ENCODE measurements at regions not wholly inside any gene's neighbourhood (a gene's known extent, or its start where the extent isn't known, plus 50 kb on each side); places are given as distances from the start of the nearest gene placed in this dataset.

DNA sequence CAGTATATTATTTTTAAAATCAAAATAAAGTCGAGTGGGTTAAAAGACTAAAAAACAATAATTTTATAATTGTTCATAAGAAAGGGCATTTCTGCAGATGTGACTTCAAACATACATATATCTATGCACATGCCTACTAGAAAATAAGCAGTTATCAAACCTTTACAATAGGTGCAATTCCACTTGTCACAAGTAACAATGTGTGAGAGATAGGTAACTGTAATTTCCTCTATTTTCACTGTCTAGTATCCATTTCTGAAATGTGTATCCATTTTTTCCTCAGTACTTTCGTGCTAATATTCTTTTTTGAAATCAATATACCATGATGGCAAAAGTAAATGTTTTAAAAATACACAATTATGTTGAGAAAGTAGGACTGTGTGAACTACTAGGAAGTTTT is 96.9 kb upstream of the GNAI1 start:
- Histone ChIP-seq H3K4me2 (replicated peaks; ENCODE audit: low read depth, low read length, poor library complexity, severe bottlenecking) (no peak overlapping the region), H3K9ac (ENCODE audit: low read length) (no peak overlapping the region), H2AFZ (ENCODE audit: insufficient read depth, low read depth, low read length, poor library complexity, severe bottlenecking) (no peak overlapping the region), H3K9me3 (ENCODE audit: control extremely low read depth in 1 of 3, control insufficient read depth in 2 of 3, insufficient read depth in 1 of 3, low read length in 2 of 3) (no peaks in the 10 kb centered on the region), H3K36me3 (replicated peaks in 1 of 2; ENCODE audit: control extremely low read depth in 1 of 2, control insufficient read depth in 1 of 2, extremely low read depth in 1 of 2, insufficient read depth in 2 of 2, low read length in 1 of 2) (no peaks in the 10 kb centered on the region), H3K27me3 (replicated peaks in 1 of 4; ENCODE audit: control extremely low read depth in 1 of 4, control insufficient read depth in 3 of 4, insufficient read depth in 4 of 4, low read length in 3 of 4) (no peaks in the 10 kb centered on the region), H3K4me1 (ENCODE audit: control insufficient read depth in 2 of 2, insufficient read depth in 2 of 2, low read length in 2 of 2) (no peaks in the 10 kb centered on the region), H3K27ac (ENCODE audit: low read length in 2 of 2) (no peak overlapping the region), H3K4me3 (ENCODE audit: control extremely low read depth in 1 of 5, extremely low read depth in 1 of 5, insufficient read depth in 1 of 5, low read depth in 2 of 5, low read length in 4 of 5) (no peak overlapping the region), H3K79me2 (ENCODE audit: control insufficient read depth, insufficient read depth, low read length) (no peaks in the 10 kb centered on the region), H4K20me1 (ENCODE audit: control insufficient read depth, insufficient read depth, low read length, poor library complexity, severe bottlenecking) (no peaks in the 10 kb centered on the region)
- no peak overlapping the region for H3K27ac Mint-ChIP-seq
- H3K9me3 Mint-ChIP-seq (ENCODE audit: insufficient read depth) = no peaks in the 10 kb centered on the region
- intact Hi-C loops (cut with micrococcal nuclease) = no loop called here
- H3K4me3 Mint-ChIP-seq = no peak overlapping the region
- POLR2A ChIA-PET = no interaction called here
- CTCF ChIA-PET = no interaction called here
- ATAC-seq (ENCODE audit: low read depth) (no peak), DNase-seq (no peak)
- WGBS (ENCODE audit: insufficient coverage) = no CpG with 5 or more reads among the region's 2 CpGs
- no peaks in the 10 kb centered on the region for H3K4me1 Mint-ChIP-seq
- TF ChIP-seq, protein P1, sequence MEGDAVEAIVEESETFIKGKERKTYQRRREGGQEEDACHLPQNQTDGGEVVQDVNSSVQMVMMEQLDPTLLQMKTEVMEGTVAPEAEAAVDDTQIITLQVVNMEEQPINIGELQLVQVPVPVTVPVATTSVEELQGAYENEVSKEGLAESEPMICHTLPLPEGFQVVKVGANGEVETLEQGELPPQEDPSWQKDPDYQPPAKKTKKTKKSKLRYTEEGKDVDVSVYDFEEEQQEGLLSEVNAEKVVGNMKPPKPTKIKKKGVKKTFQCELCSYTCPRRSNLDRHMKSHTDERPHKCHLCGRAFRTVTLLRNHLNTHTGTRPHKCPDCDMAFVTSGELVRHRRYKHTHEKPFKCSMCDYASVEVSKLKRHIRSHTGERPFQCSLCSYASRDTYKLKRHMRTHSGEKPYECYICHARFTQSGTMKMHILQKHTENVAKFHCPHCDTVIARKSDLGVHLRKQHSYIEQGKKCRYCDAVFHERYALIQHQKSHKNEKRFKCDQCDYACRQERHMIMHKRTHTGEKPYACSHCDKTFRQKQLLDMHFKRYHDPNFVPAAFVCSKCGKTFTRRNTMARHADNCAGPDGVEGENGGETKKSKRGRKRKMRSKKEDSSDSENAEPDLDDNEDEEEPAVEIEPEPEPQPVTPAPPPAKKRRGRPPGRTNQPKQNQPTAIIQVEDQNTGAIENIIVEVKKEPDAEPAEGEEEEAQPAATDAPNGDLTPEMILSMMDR (IDR thresholded peaks at IDR 0.05) = no peak
- TF ChIP-seq EZH2 (IDR thresholded peaks at IDR 0.05; ENCODE audit: borderline replicate concordance, insufficient read depth, low read depth, low read length, poor library complexity, severe bottlenecking) = no peak
- no peaks in the 10 kb centered on the region for H3K27me3 Mint-ChIP-seq

DNA sequence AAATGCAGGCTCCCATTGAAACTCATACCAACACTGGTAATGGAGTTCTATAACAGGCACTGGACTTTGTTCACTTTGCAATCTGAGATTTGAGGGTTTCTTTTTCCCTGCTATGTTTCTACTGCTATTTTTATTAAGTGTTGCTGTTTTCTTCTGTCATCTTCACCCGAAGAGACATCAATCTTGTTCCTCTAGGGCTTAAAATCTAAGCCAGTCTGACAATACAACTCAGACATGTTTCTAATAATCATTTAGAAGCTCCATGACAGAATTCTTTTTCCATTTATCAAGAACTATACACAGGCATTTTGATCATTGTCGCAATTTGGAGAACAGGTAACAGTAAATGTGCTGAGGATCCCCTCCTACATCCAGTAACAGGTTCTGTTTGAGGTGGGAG is 98.5 kb upstream of the GNAI1 start:
- POLR2A ChIA-PET = no interaction called here
- Mint-ChIP-seq H3K4me1 (no peaks in the 10 kb centered on the region), H3K4me3 (no peak overlapping the region), H3K9me3 (ENCODE audit: insufficient read depth) (no peaks in the 10 kb centered on the region), H3K27me3 (no peaks in the 10 kb centered on the region), H3K27ac (no peak overlapping the region)
- H3K4me2 ChIP-seq (replicated peaks; ENCODE audit: low read depth, low read length, poor library complexity, severe bottlenecking) = no peak overlapping the region
- H3K9ac ChIP-seq (ENCODE audit: low read length) = no peak overlapping the region
- H3K9me3 ChIP-seq (ENCODE audit: control extremely low read depth in 1 of 3, control insufficient read depth in 2 of 3, insufficient read depth in 1 of 3, low read length in 2 of 3) = no peaks in the 10 kb centered on the region
- H3K4me3 ChIP-seq (ENCODE audit: control extremely low read depth in 1 of 5, extremely low read depth in 1 of 5, insufficient read depth in 1 of 5, low read depth in 2 of 5, low read length in 4 of 5) = no peak overlapping the region
- no peaks in the 10 kb centered on the region for H3K4me1 ChIP-seq (ENCODE audit: control insufficient read depth in 2 of 2, insufficient read depth in 2 of 2, low read length in 2 of 2)
- no peaks in the 10 kb centered on the region for H3K27me3 ChIP-seq (replicated peaks in 1 of 4; ENCODE audit: control extremely low read depth in 1 of 4, control insufficient read depth in 3 of 4, insufficient read depth in 4 of 4, low read length in 3 of 4)
- ATAC-seq (ENCODE audit: low read depth) (no peak), DNase-seq (no peak)
- no peaks in the 10 kb centered on the region for H3K79me2 ChIP-seq (ENCODE audit: control insufficient read depth, insufficient read depth, low read length)
- intact Hi-C loops (cut with micrococcal nuclease) = no loop called here
- no peak overlapping the region for H3K27ac ChIP-seq (ENCODE audit: low read length in 2 of 2)
- CTCF ChIA-PET = no interaction called here
- no CpG with 5 or more reads among the region's 2 CpGs for WGBS (ENCODE audit: insufficient coverage)
- TF ChIP-seq EZH2 (IDR thresholded peaks at IDR 0.05; ENCODE audit: borderline replicate concordance, insufficient read depth, low read depth, low read length, poor library complexity, severe bottlenecking) = no peak
- H2AFZ ChIP-seq (ENCODE audit: insufficient read depth, low read depth, low read length, poor library complexity, severe bottlenecking) = no peak overlapping the region
- H3K36me3 ChIP-seq (replicated peaks in 1 of 2; ENCODE audit: control extremely low read depth in 1 of 2, control insufficient read depth in 1 of 2, extremely low read depth in 1 of 2, insufficient read depth in 2 of 2, low read length in 1 of 2) = no peaks in the 10 kb centered on the region
- H4K20me1 ChIP-seq (ENCODE audit: control insufficient read depth, insufficient read depth, low read length, poor library complexity, severe bottlenecking) = no peaks in the 10 kb centered on the region

All from B cell (primary cell).